WERI-Rb-1 (cell line): ENCODE measurements at regions not wholly inside any gene's neighbourhood (a gene's known extent, or its start where the extent isn't known, plus 50 kb on each side); places are given as distances from the start of the nearest gene placed in this dataset.

Experiments
- DNase-seq: peaks from one replicate; pipeline ENCODE4 v3.0.0-alpha.2; 2020
- H3K27ac ChIP-seq: fragments of 250-450 bp; sonication (Bioruptor Pico); 2 replicates; pipeline ENCODE4 v1.5.1; 2020; ENCODE audit warnings: mild to moderate bottlenecking, moderate library complexity
- H3K27me3 ChIP-seq: fragments of 250-450 bp; sonication (Bioruptor Pico); 2 replicates; pipeline ENCODE4 v1.5.1; 2021; ENCODE audit warnings: mild to moderate bottlenecking, low read depth, moderate library complexity; ENCODE audit not compliant: insufficient read depth, severe bottlenecking
- H3K36me3 ChIP-seq: fragments of 250-450 bp; sonication (Bioruptor Pico); 2 replicates; pipeline ENCODE4 v1.5.1; 2020; ENCODE audit warnings: mild to moderate bottlenecking, moderate library complexity
- H3K4me3 ChIP-seq: 2 replicates; pipeline ENCODE4 v1.5.1; 2011; ENCODE audit warnings: low read depth, mild to moderate bottlenecking, control low read depth, low read length
- H3K9me3 ChIP-seq: fragments of 250-450 bp; sonication (Bioruptor Pico); 2 replicates; pipeline ENCODE4 v1.5.1; 2021; ENCODE audit warnings: mild to moderate bottlenecking, moderate library complexity; ENCODE audit not compliant: severe bottlenecking
- CTCF ChIP-seq: IDR thresholded peaks from 2 replicates; pipeline ENCODE4 v1.5.1; 2011; ENCODE audit warnings: low read depth, mild to moderate bottlenecking, control low read depth, inconsistent platforms, low read length

GRCh38 chr15:60087561-60087960, 83.5 kb downstream of the FOXB1 start:
- Histone ChIP-seq H3K36me3 (no peaks in the 10 kb centered on the region), H3K27me3 (no peaks in the 10 kb centered on the region), H3K27ac (no peak overlapping the region), H3K4me3 (no peak overlapping the region), H3K9me3 (no peaks in the 10 kb centered on the region)
- TF ChIP-seq CTCF, result no peak
- DNase-seq, result no peak

DNA sequence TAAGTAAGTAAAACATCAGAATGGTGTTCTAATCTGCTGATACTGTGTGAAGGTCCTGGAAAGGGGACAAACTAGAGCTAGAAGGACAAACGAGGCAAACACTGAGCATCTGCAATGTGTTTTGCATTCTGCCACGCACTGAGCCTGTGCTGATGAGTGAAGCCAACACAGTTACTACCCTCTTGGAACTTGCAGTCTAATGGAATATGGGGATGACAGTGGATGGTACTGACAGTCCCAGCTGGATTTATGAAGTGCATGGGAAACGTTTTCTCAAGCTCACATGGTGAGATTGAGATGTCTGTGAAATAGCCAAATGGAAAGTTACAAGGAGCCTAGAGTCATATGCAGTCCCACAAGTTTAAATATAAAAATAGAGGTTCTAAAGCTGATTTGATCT, 86.6 kb downstream of the FOXB1 start:
- Histone ChIP-seq H3K27me3 (no peaks in the 10 kb centered on the region), H3K9me3 (no peaks in the 10 kb centered on the region), H3K4me3 (no peak overlapping the region), H3K36me3 (no peaks in the 10 kb centered on the region), H3K27ac (no peak overlapping the region)
- DNase-seq, result no peak
- no peak for TF ChIP-seq CTCF

DNA sequence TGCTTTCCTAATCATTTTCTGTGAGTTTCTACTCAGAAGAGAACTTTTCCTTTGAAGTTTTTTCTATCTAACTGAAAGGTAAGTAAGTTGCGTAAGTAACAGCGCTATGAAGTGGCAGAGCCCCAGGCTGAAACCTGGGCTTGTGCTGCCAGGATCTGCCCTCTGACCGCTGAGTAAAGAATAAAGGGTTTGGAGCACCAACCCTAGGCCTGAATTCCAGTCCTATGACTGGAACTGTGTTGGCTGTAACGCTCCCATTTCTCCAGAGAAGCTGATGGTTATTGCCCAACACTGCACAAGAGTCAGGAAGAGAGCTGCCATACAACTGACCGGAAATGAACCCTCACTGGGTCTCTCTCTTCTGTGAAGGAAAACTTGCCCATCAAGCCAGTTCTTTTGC, 87.0 kb downstream of the FOXB1 start:
- H3K4me3 ChIP-seq, result no peak overlapping the region
- DNase-seq, result no peak
- no peak overlapping the region for H3K27ac ChIP-seq
- TF ChIP-seq CTCF, result no peak
- no peaks in the 10 kb centered on the region for H3K9me3 ChIP-seq
- no peaks in the 10 kb centered on the region for H3K36me3 ChIP-seq
- no peaks in the 10 kb centered on the region for H3K27me3 ChIP-seq

DNA sequence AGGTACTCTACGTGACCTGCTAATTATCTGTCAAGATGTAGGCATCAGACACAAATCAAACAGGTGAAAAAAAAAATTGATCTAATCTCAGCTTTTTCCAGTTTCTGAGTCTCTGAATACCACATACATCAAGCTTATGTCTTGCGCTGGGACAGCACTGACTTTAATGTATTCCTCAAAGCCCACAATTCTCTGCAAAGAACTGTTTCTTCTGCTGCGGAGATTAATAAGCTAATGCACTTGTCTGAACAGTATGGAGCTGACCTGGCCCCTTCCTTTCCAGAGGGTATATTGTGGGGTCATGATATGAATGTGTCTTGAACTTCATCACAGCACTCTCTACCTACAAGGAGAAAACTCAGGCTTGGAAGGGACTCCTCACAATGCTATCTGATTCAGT, 87.8 kb downstream of the FOXB1 start:
- TF ChIP-seq CTCF, result no peak
- DNase-seq, result no peak
- H3K27ac ChIP-seq, result no peak overlapping the region
- H3K9me3 ChIP-seq, result no peaks in the 10 kb centered on the region
- H3K4me3 ChIP-seq, result no peak overlapping the region
- H3K36me3 ChIP-seq, result no peaks in the 10 kb centered on the region
- H3K27me3 ChIP-seq, result no peaks in the 10 kb centered on the region

DNA sequence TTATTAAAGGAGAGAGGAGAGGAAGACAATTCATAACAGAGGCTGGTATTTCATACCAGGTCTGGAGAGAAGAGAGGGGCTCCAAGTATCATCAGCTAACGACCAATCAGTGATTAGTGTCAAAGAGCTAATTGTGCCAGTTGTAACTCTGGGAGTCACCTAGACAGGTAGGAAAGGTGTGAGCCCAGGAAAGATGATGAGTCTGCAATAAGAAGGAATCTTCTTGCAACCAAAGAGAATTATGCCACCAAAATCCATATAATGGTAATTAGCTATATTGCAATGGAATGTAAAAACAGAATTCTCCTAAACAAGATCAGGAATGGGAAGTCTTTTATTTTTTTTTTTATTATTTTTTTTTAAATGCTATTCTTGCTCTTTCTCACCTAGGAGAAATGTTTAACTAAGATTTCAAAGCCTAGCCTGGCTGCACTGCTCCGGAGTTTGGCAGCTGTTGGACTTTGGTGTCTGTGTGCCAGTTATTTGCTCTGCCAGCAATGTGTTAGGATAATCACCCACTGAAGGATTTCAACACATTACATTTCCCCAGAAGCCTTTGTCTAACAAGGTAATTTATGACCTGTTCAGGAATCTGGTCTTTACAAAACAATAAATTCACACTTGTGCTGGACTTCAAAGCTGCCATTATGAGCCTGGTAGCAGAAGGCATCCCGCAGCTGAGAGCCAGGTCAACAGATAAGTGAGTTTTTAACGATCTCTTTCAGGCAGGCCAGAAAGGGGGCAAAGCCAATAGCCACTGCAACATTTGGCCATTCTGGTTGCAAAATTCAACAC, 89.4 kb downstream of the FOXB1 start:
- Histone ChIP-seq H3K27me3 (no peaks in the 10 kb centered on the region), H3K9me3 (no peaks in the 10 kb centered on the region), H3K27ac (no peak overlapping the region), H3K4me3 (no peak overlapping the region), H3K36me3 (no peaks in the 10 kb centered on the region)
- TF ChIP-seq CTCF, result no peak
- no peak for DNase-seq

DNA sequence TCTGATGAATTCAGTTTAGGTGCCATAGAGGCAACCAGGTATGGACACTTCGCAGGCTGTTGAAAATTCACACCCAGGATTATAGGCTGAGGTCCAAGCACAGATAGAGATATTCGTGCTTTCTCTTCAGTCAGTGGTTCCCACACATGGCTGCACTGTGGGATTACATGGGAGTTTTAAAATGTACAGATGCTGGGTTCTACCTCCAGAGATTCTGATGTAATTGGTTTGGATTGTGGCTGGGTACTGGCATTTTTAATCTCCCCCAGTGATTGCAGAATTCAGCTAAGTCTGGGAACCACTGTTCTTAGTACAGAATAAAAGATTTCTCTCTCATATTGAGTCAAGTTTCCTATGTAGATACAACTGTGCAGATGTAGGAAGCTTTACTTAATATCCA, 91.6 kb downstream of the FOXB1 start:
- no peaks in the 10 kb centered on the region for H3K9me3 ChIP-seq
- H3K27me3 ChIP-seq, result no peaks in the 10 kb centered on the region
- no peak for DNase-seq
- no peak for TF ChIP-seq CTCF
- H3K4me3 ChIP-seq, result no peak overlapping the region
- no peak overlapping the region for H3K27ac ChIP-seq
- no peaks in the 10 kb centered on the region for H3K36me3 ChIP-seq
